ENCODE measurements at regions not wholly inside any gene's neighbourhood (a gene's known extent, or its start where the extent isn't known, plus 50 kb on each side); places are given as distances from the start of the nearest gene placed in this dataset.

DNA sequence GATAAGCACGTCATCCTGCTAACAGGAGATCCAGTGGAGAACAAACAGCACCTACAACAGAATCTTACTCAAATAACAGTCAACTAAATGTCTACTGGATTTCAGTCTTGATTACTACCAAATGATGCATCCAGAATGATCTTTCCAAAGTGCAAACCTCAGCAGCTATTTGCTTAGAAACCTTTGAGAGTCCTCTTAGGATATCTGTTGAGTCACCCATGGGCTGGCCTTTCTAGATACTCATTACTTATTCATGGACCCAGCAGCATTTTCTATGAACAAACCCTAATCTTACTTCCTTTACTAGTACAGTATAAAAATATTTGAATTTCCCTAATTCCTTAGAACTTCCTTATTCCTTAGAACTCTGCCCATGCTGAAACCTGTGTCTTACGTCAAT lies 118.5 kb upstream of the PABPC4L start:
- DNase-seq = no peak

DNA sequence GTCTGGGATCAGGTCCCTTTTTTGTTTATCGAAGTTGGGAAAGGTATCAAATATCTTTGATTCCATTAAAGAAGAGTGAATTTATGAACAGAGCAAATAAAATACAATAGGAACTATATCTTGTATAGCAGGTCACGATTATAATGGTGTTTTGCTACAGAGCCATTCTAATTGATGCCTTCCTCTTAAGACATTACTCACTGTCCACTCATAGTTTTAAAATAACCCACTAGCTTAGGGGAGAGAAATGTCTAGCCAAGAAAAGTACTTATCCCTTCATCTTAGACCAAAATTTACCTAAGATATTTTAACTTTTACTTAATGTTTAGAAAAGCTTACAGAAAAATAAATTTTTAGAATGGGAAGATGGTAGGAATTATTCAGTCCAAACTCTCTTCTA lies 112.0 kb upstream of the PABPC4L start:
- DNase-seq = no peak

DNA sequence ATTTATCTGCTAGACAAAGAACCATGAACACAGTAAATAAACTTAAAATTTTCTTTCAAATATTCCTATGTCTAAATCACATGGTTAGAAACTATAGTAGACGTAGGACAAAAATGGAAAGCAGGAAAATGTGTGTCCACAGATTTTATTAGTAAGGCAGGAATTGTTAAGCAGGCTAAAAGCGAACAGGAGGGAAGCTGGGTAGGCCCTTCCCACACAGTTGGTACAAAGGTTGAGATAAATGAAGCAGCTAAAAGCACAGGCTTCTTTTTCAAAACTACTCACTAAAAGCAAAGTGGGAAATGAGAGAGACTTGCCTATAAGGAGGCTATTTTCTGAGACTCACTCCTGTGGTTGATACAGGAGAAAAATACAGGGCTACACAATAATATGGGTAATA lies 108.1 kb upstream of the PABPC4L start:
- DNase-seq = no peak

DNA sequence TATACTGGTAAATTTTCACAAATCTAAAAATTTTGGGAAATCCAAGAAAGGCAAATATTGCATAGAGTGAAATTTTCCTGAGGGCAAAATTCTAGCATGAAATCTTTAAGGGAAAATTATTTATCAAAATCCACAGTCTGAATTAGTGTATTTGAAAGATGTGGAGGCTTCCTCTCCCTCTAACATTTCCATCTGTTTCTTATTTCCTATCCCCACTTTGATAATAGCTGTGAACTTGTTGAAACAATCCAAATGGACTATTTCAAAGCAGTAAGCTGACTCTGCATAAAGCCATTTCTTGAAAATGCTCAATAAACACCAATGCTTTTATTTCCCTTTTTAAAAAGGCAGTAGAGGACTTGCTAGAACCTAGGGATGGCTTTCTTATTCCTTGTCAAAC lies 107.3 kb upstream of the PABPC4L start:
- DNase-seq = no peak

DNA sequence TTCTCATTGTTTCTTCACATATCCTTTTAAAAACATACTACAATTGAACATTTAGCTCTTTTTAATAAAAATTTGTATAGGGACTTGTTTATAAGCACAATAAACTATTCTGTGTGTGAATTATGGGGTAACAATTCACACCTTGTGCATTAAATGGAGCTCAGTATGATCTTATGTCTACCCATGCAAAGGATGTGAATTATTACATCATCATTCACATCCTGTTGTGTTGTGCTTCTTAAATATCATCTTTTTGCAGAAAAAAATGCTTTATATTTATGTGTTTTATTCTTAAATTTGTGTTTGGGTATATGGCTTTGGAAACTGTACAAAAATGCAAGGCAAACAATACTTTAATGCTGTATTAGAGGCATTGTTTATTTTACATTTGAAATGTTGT lies 96.7 kb upstream of the PABPC4L start:
- DNase-seq = no peak

DNA sequence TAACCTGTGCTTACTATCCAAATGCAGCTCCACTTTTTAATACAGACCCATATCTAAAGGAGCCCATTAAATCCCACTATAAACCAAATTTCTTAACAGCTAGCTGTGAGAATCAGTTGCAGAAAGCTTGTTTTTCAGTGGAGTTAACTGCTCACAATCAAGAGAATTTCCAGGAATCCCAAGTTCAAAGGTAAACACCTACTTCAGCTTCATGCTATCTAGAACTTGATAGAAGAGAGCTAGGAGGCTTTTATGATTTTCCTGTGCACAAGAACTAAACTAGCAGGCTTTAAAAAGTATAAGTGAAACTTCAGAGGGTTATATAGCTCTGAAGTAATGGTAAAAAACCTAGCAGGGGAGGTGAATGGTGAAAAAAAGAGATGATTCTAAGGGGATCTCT lies 96.2 kb upstream of the PABPC4L start:
- no peak for DNase-seq

DNA sequence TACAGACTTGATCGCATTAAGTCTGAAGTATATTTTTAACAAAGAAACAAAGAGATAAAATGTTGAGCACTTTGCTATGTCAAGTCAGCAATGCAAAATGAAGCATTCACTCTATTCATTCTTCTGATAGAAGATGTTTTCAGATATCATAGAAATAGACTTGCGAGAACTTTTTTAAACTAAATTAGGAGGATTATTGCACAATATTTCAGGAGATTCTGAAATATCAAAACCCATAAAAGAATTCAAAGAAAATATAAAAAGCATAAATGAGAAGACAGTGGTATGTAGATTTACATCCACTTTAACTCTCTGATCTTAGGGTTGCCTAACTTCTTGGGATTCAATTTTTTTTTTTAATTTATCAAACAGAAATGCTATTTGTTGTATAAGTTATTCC lies 81.1 kb upstream of the PABPC4L start:
- DNase-seq = no peak

DNA sequence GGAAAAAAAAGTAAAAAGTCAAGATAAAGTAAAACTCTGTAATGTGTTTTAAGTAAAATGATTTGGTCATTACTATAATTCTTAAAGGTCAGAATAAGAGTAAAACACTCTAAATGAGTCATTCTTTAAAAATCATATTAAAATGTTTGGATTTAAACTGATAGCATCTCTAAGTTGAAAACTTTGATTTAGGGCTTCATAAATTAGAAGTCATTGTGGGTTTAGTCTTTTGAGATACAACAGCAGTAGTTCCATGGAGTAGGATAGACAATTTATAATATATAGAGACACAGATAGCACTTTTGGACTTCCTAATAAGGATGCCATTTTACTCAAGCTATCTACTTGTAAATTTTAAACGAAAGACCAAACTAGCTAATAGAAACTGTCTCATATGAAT lies 77.1 kb upstream of the PABPC4L start:
- no peak for DNase-seq

DNA sequence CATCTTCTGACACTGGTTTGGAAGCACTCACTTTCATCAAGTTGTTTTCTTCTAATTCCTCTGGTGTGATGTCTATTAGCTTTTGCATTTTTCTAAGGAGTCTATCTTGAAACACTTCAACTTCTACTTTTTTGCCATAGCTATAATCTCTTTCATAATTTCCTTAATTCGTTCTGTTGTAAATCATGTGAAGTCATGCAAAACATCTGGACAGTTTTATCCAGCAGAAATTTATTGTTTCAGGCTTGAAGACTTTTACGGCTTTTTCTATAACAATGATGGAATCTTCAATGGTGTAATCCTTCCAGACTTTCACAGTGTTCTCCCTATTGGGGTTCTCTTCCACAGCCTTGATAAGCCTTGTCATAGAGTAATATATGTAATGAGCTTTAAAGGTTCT lies 74.9 kb upstream of the PABPC4L start:
- DNase-seq = no peak

DNA sequence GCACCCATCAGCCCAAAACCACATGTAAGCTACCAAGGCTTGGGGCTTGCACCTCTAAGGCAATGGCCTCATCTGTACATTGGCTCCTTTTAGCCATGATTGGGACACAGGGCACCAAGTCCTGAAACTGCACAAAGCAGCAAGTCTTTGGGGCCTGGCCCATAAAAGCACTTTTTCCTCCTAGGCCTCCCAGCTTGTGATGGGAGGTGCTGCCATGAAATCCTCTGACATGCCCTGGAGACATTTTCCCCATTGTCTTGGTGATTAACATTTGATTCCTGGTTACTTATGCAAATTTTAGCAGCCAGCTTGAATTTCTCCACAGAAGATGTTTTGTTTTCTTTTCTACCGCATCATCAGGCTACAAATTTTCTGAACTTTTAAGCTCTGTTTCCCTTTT lies 58.5 kb upstream of the PABPC4L start:
- DNase-seq = no peak
